ENCODE measurements at regions not wholly inside any gene's neighbourhood (a gene's known extent, or its start where the extent isn't known, plus 50 kb on each side); places are given as distances from the start of the nearest gene placed in this dataset.

- H3K27me3 Mint-ChIP-seq (ENCODE audit: unreplicated experiment) = peaks cover 8% of the 10 kb centered on the region
These were observed 60.8 kb upstream of the TSPAN8 start for GRCh38 chr12:71218616-71219015.

GRCh38 chr12:71216725-71217579, 59.2 kb upstream of the TSPAN8 start:
- Mint-ChIP-seq H3K27me3 (ENCODE audit: unreplicated experiment) (peaks cover 8% of the 10 kb centered on the region), H3K27ac (ENCODE audit: unreplicated experiment) (no peak overlapping the region), H3K9me3 (ENCODE audit: unreplicated experiment) (no peaks in the 10 kb centered on the region), H3K4me3 (ENCODE audit: unreplicated experiment) (no peak overlapping the region), H3K36me3 (ENCODE audit: unreplicated experiment) (no peaks in the 10 kb centered on the region), H3K4me1 (ENCODE audit: unreplicated experiment) (peaks cover 28% of the 10 kb centered on the region)
- peak; percentile 71 for TF ChIP-seq CTCF (IDR thresholded peaks at IDR 0.05)
- DNase-seq (ENCODE audit: extremely low spot score, unreplicated experiment) = no peak

More at GRCh38 chr12:71218616-71219015, 60.8 kb upstream of the TSPAN8 start:
- no peak for DNase-seq (ENCODE audit: extremely low spot score, unreplicated experiment)
- no peak overlapping the region for H3K4me3 Mint-ChIP-seq (ENCODE audit: unreplicated experiment)
- H3K27ac Mint-ChIP-seq (ENCODE audit: unreplicated experiment) = no peak overlapping the region
- no peaks in the 10 kb centered on the region for H3K9me3 Mint-ChIP-seq (ENCODE audit: unreplicated experiment)
- H3K4me1 Mint-ChIP-seq (ENCODE audit: unreplicated experiment) = peaks cover 25% of the 10 kb centered on the region
- H3K36me3 Mint-ChIP-seq (ENCODE audit: unreplicated experiment) = no peaks in the 10 kb centered on the region
- no peak for TF ChIP-seq CTCF (IDR thresholded peaks at IDR 0.05)

- Mint-ChIP-seq H3K9me3 (ENCODE audit: unreplicated experiment) (peaks cover 6% of the 10 kb centered on the region), H3K27ac (ENCODE audit: unreplicated experiment) (peak overlapping the region; percentile 88), H3K4me1 (ENCODE audit: unreplicated experiment) (peaks cover 28% of the 10 kb centered on the region), H3K4me3 (ENCODE audit: unreplicated experiment) (no peak overlapping the region), H3K36me3 (ENCODE audit: unreplicated experiment) (no peaks in the 10 kb centered on the region), H3K27me3 (ENCODE audit: unreplicated experiment) (peaks cover 8% of the 10 kb centered on the region)
- no peak for DNase-seq (ENCODE audit: extremely low spot score, unreplicated experiment)
- TF ChIP-seq CTCF (IDR thresholded peaks at IDR 0.05) = no peak
These were observed 56.9 kb upstream of the TSPAN8 start for GRCh38 chr12:71214511-71215285.

- peaks cover 2% of the 10 kb centered on the region for H3K36me3 Mint-ChIP-seq (ENCODE audit: unreplicated experiment)
- DNase-seq (ENCODE audit: extremely low spot score, unreplicated experiment) = no peak
- H3K27ac Mint-ChIP-seq (ENCODE audit: unreplicated experiment) = no peak overlapping the region
- H3K4me3 Mint-ChIP-seq (ENCODE audit: unreplicated experiment) = no peak overlapping the region
- H3K27me3 Mint-ChIP-seq (ENCODE audit: unreplicated experiment) = no peaks in the 10 kb centered on the region
- TF ChIP-seq CTCF (IDR thresholded peaks at IDR 0.05) = no peak
- H3K9me3 Mint-ChIP-seq (ENCODE audit: unreplicated experiment) = peaks cover 35% of the 10 kb centered on the region
- H3K4me1 Mint-ChIP-seq (ENCODE audit: unreplicated experiment) = peaks cover 4% of the 10 kb centered on the region
These were observed 50.4 kb upstream of the TSPAN8 start for GRCh38 chr12:71208053-71208685.

Measured in osteocyte (in vitro differentiated cells).